Stomach smooth muscle (tissue), 2 donors: ENCODE measurements at regions not wholly inside any gene's neighbourhood (a gene's known extent, or its start where the extent isn't known, plus 50 kb on each side); places are given as distances from the start of the nearest gene placed in this dataset.

ENCODE experiments used
- H3K27ac ChIP-seq: one replicate; pipeline ENCODE4 v1.7.0; 2013; ENCODE audit warnings: mild to moderate bottlenecking, low read length, inconsistent platforms
- H3K27me3 ChIP-seq, 2 donors: one replicate each; pipeline ENCODE4 v1.7.0; 2013; ENCODE audit warnings: low read length in 2 of 2; ENCODE audit not compliant: insufficient read depth in 2 of 2, control insufficient read depth in 1 of 2
- H3K36me3 ChIP-seq, 2 donors: one replicate each; pipeline ENCODE4 v1.7.0; 2013; ENCODE audit warnings: low read length in 2 of 2; ENCODE audit not compliant: control insufficient read depth in 2 of 2, insufficient read depth in 2 of 2
- H3K4me1 ChIP-seq: one replicate; pipeline ENCODE4 v1.7.0; 2013; ENCODE audit warnings: low read length; ENCODE audit not compliant: control insufficient read depth, insufficient read depth
- H3K4me3 ChIP-seq, 2 donors: one replicate each; pipeline ENCODE4 v1.7.0; 2013; ENCODE audit warnings: low read length in 2 of 2
- H3K9ac ChIP-seq, 2 donors: one replicate each; pipeline ENCODE4 v1.7.0; 2013; ENCODE audit warnings: low read length in 2 of 2, mild to moderate bottlenecking in 1 of 2
- H3K9me3 ChIP-seq, 2 donors: one replicate each; pipeline ENCODE4 v1.7.0; 2013; ENCODE audit warnings: low read length in 2 of 2; ENCODE audit not compliant: control insufficient read depth in 2 of 2
- donor health status: healthy.
- donor health status: Pancreatic carcinoma.

DNA sequence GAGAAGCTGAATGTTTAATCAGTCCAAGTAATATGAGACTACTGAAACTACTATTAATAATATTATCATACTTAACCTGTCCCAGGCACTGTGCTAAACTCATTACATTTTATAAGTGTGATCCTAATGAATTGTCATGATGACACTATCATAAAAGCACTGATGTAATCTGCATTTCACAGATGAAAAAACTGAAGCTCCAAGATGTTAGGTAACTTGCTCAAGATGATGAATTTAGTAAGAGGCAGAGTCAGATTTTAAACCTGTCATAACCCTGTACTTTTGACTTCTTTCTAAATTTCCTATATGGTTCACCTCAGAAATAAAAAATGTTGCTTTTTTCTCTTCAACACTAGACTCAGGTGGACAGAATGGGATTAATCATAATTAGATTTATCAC lies 237.6 kb downstream of the ALDH8A1 start:
- Histone ChIP-seq H3K27ac (no peak overlapping the region), H3K27me3 (no peaks in the 10 kb centered on the region), H3K36me3 (no peaks in the 10 kb centered on the region), H3K9ac (no peak overlapping the region), H3K9me3 (peaks cover 0 to 3% of the 10 kb centered on the region in 2 donors), H3K4me3 (no peak overlapping the region), H3K4me1 (no peaks in the 10 kb centered on the region)

DNA sequence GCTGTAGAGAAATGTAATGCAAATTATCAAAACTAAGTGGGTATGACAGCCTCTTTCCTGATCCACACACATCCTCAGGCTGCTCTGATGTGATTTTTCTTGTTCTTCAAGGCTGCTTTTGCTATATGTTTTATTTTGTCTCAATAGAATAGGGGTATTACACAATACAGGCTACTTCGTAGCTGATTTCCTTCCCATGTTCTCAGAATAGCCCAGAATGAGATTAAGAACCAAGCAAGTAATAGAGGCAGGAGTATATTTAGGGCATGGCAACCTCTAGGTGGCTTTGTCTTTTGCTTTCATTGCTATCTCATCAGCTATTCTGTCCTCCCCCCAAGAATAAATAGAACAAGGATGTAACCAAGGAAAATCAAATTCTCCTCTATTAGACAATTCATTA lies 241.8 kb downstream of the ALDH8A1 start:
- no peak overlapping the region for H3K9ac ChIP-seq
- no peaks in the 10 kb centered on the region for H3K27me3 ChIP-seq
- no peaks in the 10 kb centered on the region for H3K9me3 ChIP-seq
- no peak overlapping the region for H3K27ac ChIP-seq
- no peak overlapping the region for H3K4me3 ChIP-seq
- no peaks in the 10 kb centered on the region for H3K4me1 ChIP-seq
- no peaks in the 10 kb centered on the region for H3K36me3 ChIP-seq

DNA sequence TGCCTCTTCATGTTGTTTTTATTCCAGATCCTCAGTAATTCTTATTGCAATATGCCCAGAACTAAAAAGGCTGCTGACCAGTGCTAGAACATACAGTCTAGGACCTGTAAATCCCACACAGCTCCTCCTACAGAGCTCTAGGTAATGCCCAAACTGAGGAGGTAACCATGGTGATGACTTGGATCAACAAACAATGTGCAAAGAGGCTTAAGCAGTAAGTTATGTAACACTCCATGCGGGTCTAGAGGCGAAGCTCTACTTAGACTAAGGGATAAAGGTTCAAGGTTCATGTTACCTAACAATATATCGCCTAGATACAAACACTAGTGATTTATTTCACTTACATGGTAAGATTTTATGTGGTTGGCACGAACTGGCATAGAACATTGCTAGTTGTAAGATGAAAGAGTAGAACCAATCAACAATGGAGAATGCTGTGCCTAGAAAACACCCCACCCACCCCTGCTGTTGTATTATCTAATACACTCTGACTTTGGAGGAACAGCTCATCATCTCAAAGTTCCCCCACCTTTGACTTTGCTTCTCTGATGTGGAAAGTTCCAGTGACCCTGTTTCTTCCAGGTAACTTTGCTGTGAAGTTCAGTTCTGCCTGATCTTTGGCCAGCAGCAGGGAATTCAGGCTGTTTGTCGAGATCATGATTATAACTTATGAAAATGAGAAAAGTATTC lies 242.4 kb downstream of the ALDH8A1 start:
- Histone ChIP-seq H3K9me3 (no peaks in the 10 kb centered on the region), H3K4me1 (no peaks in the 10 kb centered on the region), H3K4me3 (no peak overlapping the region), H3K36me3 (no peaks in the 10 kb centered on the region), H3K27me3 (no peaks in the 10 kb centered on the region), H3K9ac (no peak overlapping the region), H3K27ac (no peak overlapping the region)

DNA sequence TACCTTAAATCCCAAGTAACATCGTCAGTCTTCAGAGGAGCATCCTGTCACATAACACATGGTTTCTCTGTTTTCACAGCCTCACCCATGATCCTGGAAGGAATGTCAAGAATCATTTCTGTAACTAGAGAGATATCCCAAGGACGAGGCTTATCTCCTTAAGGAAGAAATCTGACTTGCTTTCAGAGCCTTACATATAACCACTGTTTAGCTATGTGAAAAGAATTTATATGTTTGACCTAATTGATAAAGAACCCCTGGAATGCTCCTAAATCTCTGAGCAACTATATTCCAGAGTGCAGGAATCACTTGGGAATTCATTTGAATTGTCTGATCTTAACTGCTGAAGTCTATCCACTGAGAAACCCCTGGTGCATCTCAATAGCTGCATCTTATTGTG lies 243.1 kb downstream of the ALDH8A1 start:
- Histone ChIP-seq H3K27me3 (no peaks in the 10 kb centered on the region), H3K9ac (no peak overlapping the region), H3K4me1 (no peaks in the 10 kb centered on the region), H3K36me3 (no peaks in the 10 kb centered on the region), H3K9me3 (no peaks in the 10 kb centered on the region), H3K27ac (no peak overlapping the region), H3K4me3 (no peak overlapping the region)

DNA sequence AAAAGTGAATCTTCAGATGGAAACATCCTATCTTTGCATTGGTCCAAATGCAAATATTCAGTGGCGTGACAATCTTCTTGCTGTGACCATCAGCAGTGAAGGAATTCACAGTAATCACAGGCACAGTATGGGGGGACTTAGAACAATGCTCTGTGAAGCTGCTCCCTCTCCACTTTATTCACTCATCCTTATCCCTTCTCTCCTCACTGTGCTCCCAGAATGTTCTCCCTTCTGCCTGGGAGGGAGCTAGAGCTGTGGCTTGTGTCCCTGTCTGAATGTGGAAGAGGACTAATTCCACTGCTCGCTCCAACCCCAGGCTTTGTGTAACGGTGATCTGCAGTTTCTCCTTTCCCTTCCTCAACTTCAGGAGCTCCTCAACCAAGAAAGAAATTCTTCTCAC lies 243.7 kb downstream of the ALDH8A1 start:
- H3K27ac ChIP-seq = no peak overlapping the region
- no peak overlapping the region for H3K9ac ChIP-seq

DNA sequence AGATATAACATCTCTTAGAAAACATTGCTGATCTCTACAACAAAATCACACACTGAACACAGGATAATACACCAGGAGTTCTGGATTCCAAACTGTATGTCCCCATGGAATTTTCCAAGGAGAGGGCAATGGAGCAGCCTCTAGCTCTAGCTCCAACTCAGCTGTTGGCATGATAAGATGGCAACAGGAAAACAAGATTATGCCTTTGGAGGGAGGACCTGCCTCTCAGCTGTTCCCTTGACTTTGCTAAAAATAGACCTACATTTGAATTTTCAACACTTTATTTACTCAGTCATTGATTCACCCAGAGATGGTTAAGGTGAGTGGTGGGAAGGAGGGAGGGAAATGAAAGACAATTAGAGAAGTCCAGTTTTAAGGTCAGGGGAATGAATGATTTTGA lies 246.7 kb downstream of the ALDH8A1 start:
- no peak overlapping the region for H3K27ac ChIP-seq

More for the DNA sequence above, 243.7 kb downstream of the ALDH8A1 start:
- H3K27me3 ChIP-seq = no peaks in the 10 kb centered on the region
- no peaks in the 10 kb centered on the region for H3K4me1 ChIP-seq
- no peaks in the 10 kb centered on the region for H3K9me3 ChIP-seq
- no peak overlapping the region for H3K4me3 ChIP-seq
- H3K36me3 ChIP-seq = no peaks in the 10 kb centered on the region

DNA sequence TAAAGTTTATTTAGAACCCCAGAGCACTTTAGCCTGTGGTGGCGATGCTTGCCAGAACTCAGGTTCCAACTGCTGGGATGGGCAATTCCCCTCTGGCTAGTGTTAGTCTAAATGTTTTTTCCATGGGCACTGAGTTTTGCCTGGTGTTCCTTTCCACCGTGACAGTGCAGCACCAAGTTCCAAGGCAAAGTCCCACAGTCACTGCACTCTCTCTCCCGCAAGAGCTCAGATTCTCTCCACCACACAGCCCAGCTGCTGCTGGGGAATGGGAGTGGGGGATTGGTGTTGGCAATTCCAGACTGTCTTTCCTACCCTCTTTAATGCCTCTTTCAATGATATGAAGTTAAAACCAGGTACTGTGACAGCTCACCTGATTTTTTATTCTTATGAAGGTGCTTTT lies 247.6 kb downstream of the ALDH8A1 start:
- H3K27me3 ChIP-seq = no peaks in the 10 kb centered on the region
- no peaks in the 10 kb centered on the region for H3K36me3 ChIP-seq
- H3K27ac ChIP-seq = no peak overlapping the region
- no peak overlapping the region for H3K9ac ChIP-seq
- H3K9me3 ChIP-seq = no peaks in the 10 kb centered on the region
- no peak overlapping the region for H3K4me3 ChIP-seq
- H3K4me1 ChIP-seq = no peaks in the 10 kb centered on the region

More for the DNA sequence above, 246.7 kb downstream of the ALDH8A1 start:
- Histone ChIP-seq H3K36me3 (no peaks in the 10 kb centered on the region), H3K4me3 (no peak overlapping the region), H3K9me3 (no peaks in the 10 kb centered on the region), H3K4me1 (no peaks in the 10 kb centered on the region), H3K9ac (no peak overlapping the region), H3K27me3 (no peaks in the 10 kb centered on the region)

DNA sequence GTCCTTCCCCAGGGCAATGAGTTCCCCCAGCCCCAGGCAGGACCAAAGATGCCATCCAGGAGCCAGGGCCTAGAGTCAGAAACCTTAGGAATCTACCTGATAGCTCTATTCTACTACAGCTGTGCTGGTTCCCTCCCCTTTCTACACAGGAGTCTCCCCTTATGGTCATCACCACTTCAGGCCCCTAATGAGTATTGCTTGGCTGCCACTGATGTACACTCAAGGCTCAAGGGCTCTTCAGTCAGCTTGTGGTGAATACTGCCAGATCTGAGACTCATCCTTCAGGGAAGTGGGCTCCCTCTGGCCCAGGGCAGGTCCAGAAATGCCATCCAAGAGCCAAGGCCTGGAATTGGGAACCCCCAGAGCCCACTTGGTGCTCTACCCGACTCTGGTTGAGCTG lies 248.6 kb downstream of the ALDH8A1 start:
- Histone ChIP-seq H3K4me3 (no peak overlapping the region), H3K9me3 (no peaks in the 10 kb centered on the region), H3K27ac (no peak overlapping the region), H3K9ac (no peak overlapping the region), H3K36me3 (no peaks in the 10 kb centered on the region), H3K27me3 (no peaks in the 10 kb centered on the region), H3K4me1 (no peaks in the 10 kb centered on the region)

DNA sequence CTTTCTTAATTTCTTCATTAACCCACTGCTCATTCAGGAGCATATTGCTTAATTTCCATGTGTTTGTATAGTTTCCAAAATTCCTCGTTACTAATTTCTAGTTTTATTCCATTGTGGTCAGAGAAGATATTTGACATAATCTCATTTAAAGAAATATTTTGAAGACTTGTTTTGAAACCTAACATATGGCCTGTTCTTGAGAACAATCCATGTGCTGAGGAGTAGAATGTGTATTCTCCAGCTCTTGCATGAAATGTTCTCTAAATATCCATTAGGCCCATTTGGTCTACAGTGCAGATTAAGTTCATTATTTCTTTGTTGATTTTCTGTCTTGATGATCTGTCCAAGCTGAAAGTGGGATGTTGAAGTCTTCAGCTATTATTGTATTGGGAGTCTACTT lies 251.7 kb downstream of the ALDH8A1 start:
- Histone ChIP-seq H3K4me1 (no peaks in the 10 kb centered on the region), H3K27ac (no peak overlapping the region), H3K36me3 (no peaks in the 10 kb centered on the region), H3K27me3 (no peaks in the 10 kb centered on the region), H3K4me3 (no peak overlapping the region), H3K9ac (no peak overlapping the region), H3K9me3 (no peaks in the 10 kb centered on the region)

DNA sequence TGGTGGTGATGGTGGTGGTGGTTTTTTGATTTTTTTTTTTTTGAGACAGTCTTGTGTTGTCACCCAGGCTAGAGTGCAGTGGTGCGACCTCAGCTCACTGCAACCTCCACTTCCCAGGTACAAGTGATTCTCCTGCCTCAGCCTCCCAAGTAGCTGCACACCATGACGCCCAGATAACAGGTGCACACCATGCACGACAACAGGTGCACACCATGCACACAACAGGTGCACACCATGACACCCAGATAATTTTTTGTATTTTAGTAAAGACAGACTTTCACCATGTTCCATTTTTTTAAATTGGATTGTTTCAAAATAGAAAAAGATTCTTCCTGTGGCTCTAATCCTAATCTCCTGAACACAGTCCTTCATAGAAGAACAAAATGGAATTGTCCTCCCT lies 257.9 kb downstream of the ALDH8A1 start:
- no peaks in the 10 kb centered on the region for H3K36me3 ChIP-seq
- no peak overlapping the region for H3K27ac ChIP-seq
- H3K27me3 ChIP-seq = no peaks in the 10 kb centered on the region
- H3K9me3 ChIP-seq = no peaks in the 10 kb centered on the region
- H3K4me3 ChIP-seq = no peak overlapping the region
- no peak overlapping the region for H3K9ac ChIP-seq
- H3K4me1 ChIP-seq = no peaks in the 10 kb centered on the region

DNA sequence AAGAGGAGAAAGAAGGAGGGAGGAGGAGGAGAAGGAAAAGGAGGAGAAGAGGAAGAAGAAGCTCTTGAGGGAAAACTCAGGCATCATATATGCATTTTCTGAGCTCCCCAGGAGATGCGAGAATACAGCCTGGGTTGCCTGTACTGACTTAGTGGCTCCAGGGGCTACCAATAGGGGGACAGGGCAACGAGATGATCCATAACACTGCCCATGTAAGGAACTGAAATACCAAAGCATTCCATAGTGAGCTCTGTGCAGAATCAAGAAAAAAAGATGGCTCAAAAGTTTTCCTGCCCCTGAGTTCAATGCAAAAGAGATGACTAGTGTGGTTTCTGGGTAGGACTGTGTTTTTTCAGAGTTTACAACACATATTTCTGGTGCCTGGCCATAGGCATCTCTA lies 258.7 kb downstream of the ALDH8A1 start:
- Histone ChIP-seq H3K9ac (no peak overlapping the region), H3K27ac (no peak overlapping the region), H3K9me3 (no peaks in the 10 kb centered on the region), H3K4me1 (no peaks in the 10 kb centered on the region), H3K4me3 (no peak overlapping the region), H3K36me3 (no peaks in the 10 kb centered on the region), H3K27me3 (no peaks in the 10 kb centered on the region)
